ENCODE measurements at regions not wholly inside any gene's neighbourhood (a gene's known extent, or its start where the extent isn't known, plus 50 kb on each side); places are given as distances from the start of the nearest gene placed in this dataset.

- TF ChIP-seq, protein P1, sequence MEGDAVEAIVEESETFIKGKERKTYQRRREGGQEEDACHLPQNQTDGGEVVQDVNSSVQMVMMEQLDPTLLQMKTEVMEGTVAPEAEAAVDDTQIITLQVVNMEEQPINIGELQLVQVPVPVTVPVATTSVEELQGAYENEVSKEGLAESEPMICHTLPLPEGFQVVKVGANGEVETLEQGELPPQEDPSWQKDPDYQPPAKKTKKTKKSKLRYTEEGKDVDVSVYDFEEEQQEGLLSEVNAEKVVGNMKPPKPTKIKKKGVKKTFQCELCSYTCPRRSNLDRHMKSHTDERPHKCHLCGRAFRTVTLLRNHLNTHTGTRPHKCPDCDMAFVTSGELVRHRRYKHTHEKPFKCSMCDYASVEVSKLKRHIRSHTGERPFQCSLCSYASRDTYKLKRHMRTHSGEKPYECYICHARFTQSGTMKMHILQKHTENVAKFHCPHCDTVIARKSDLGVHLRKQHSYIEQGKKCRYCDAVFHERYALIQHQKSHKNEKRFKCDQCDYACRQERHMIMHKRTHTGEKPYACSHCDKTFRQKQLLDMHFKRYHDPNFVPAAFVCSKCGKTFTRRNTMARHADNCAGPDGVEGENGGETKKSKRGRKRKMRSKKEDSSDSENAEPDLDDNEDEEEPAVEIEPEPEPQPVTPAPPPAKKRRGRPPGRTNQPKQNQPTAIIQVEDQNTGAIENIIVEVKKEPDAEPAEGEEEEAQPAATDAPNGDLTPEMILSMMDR (IDR thresholded peaks at IDR 0.05), result no peak
- TF ChIP-seq, protein P2, sequence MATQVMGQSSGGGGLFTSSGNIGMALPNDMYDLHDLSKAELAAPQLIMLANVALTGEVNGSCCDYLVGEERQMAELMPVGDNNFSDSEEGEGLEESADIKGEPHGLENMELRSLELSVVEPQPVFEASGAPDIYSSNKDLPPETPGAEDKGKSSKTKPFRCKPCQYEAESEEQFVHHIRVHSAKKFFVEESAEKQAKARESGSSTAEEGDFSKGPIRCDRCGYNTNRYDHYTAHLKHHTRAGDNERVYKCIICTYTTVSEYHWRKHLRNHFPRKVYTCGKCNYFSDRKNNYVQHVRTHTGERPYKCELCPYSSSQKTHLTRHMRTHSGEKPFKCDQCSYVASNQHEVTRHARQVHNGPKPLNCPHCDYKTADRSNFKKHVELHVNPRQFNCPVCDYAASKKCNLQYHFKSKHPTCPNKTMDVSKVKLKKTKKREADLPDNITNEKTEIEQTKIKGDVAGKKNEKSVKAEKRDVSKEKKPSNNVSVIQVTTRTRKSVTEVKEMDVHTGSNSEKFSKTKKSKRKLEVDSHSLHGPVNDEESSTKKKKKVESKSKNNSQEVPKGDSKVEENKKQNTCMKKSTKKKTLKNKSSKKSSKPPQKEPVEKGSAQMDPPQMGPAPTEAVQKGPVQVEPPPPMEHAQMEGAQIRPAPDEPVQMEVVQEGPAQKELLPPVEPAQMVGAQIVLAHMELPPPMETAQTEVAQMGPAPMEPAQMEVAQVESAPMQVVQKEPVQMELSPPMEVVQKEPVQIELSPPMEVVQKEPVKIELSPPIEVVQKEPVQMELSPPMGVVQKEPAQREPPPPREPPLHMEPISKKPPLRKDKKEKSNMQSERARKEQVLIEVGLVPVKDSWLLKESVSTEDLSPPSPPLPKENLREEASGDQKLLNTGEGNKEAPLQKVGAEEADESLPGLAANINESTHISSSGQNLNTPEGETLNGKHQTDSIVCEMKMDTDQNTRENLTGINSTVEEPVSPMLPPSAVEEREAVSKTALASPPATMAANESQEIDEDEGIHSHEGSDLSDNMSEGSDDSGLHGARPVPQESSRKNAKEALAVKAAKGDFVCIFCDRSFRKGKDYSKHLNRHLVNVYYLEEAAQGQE (IDR thresholded peaks at IDR 0.05; ENCODE audit: insufficient read depth in 1 of 2, low read depth in 2 of 2, low read length in 1 of 2), result no peak
- TF ChIP-seq POLR2AphosphoS5 (IDR thresholded peaks at IDR 0.05; ENCODE audit: low read depth, low read length) (no peak), TCF7L2 (IDR thresholded peaks at IDR 0.05; ENCODE audit: low read depth, low read length) (no peak), SIN3A (IDR thresholded peaks at IDR 0.05; ENCODE audit: borderline replicate concordance, insufficient read depth, low read depth, low read length) (no peak)
These were observed 1085.0 kb upstream of the ALCAM start for GRCh38 chr3:104281713-104282112.
